ENCODE measurements at regions not wholly inside any gene's neighbourhood (a gene's known extent, or its start where the extent isn't known, plus 50 kb on each side); places are given as distances from the start of the nearest gene placed in this dataset.

- no peak for DNase-seq
These were observed 69.8 kb upstream of the WIPF1 start for GRCh38 chr2:174667250-174667860.

DNA sequence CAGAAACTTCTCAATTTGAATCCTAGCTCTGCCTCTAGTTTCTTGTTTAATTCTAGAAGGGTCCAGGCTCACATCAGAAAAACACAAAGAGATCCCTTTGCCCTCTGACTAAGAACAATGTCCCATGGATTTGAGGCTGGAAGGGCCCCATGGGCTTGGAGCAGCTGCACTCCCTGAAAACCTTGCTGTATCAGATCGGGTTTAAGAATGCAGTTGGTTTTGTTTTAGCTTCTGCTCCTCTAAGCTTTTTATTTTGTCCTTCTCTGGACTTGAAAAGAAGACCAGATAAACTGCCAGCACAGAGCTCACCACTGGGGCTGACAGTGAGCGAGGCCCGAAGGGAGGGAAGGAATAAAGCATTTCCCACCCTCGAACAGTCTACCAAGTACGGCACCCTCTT lies 69.2 kb upstream of the WIPF1 start:
- DNase-seq = no peak

GRCh38 chr2:174666312-174666711 lies 68.7 kb upstream of the WIPF1 start:
- DNase-seq = no peak

- no peak for DNase-seq
These were observed 66.6 kb upstream of the WIPF1 start for GRCh38 chr2:174664084-174664759.

DNA sequence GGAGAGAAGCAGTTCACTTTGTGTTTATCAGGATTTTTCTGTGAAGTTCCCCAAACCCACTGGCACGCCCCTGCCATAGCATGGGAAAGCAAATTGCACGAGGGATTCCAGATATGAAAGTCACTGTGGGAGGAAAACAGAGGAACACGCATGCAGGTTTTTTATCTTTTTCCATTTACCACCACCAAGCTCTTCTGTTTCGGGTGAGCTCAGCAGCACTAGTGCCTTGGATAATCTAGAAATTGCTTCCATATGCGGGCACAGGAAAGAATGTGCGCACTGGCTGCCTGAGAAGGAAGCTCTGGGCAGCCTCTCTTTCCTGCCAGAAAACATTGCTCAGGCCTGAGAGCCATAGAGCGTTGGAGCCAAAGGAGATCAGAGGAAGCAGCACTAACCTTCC lies 65.9 kb upstream of the WIPF1 start:
- no peak for DNase-seq

GRCh38 chr2:174662859-174663258 lies 65.3 kb upstream of the WIPF1 start:
- no peak for DNase-seq

- no peak for DNase-seq
These were observed 64.9 kb upstream of the WIPF1 start for GRCh38 chr2:174662459-174662858.

DNA sequence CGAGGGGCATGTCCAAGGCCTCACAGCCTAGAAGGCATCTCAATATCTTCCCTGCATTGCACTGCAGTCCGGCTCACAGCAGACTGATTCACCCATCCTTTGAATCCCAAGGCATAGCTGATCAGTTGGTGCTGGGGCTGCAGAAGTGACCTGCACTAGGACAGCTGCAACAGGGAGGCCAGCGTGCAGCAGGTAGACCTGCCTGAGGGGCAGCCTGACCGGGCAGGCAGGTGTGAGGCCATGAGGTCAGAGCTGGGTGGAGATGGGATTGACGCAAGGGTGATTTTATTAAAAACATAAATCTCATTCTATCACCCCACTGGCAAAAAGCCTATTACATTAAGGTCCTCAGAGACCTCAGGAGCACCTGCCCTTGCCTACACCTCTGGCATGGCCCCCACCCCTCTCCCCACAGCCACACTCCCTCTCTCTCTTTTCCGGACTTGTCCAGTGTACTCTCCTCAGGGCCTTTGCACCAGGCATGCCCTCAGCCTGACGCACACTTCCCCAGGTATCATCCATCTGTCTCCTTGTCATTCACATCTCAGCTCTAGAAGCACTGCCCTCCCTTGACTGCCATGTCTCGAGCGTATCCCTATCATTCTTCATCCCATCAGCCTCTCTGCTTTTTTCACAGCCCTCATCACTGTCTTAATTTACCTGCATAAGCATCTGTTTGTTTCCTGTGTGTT lies 63.5 kb upstream of the WIPF1 start:
- no peak for DNase-seq

DNA sequence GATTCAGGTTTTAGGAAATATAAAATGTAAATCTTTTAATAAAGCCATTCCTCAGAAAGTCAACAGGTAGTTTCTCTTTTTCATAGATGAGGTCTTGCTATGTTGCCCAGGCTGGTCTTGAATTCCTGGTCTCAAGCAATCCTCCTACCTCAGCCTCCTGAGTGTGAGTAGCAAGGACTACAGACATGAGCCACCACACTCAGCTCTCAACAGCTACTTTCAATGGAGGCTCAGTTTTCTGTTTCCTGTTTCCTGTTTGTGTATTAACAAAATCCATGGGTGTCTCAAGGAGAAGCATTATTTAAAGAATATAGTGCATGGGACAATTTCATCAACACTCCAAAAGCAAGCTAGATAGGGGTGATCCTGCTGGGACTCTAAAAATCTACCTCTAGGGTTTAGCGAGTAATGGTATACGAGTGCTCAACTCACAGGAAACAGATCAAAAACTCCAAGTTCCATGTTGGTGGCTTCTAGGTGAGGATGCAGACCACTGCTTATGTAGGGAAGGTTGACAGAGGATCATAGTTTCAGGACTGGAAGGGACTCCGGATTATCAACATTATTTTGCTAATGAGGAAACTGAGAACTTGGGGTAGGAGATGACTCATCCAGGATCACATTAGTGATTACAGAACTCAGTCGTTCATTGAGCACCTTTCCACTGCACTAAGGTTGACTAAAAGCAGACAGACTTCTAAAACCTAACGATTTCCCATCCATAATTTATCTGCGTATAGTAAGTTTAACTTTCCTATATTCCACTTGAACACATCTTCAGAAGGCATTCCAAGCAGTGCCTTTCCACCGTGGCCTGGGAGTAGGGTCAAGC lies 61.7 kb upstream of the WIPF1 start:
- DNase-seq = no peak

GRCh38 chr2:174656676-174657176 lies 59.1 kb upstream of the WIPF1 start:
- no peak for DNase-seq

GRCh38 chr2:174656035-174656434 lies 58.4 kb upstream of the WIPF1 start:
- DNase-seq = no peak

- DNase-seq = no peak
These were observed 56.9 kb upstream of the WIPF1 start for GRCh38 chr2:174654419-174654941.

GRCh38 chr2:174648896-174649295 lies 51.3 kb upstream of the WIPF1 start:
- DNase-seq = no peak
